Hindlimb muscle (tissue), 1 donor: ENCODE measurements at regions not wholly inside any gene's neighbourhood (a gene's known extent, or its start where the extent isn't known, plus 50 kb on each side); places are given as distances from the start of the nearest gene placed in this dataset.
A peak's percentile ranks its signal among the peaks of the same experiment; 100 is the strongest.

Source experiments
- DNase-seq: peaks from one replicate; pipeline ENCODE4 v3.0.0-alpha.2; 2013

- no peak for DNase-seq
Measured at GRCh38 chr9:96031916-96032534, 156.5 kb downstream of the ERCC6L2 start.

GRCh38 chr9:96031366-96031824 lies 155.9 kb downstream of the ERCC6L2 start:
- DNase-seq = peak; percentile 47

- DNase-seq = no peak
Measured at GRCh38 chr9:96029722-96030530, 154.4 kb downstream of the ERCC6L2 start.

- no peak for DNase-seq
Measured at GRCh38 chr9:96027251-96028131, 152.0 kb downstream of the ERCC6L2 start.

GRCh38 chr9:96026655-96027213 lies 151.2 kb downstream of the ERCC6L2 start:
- no peak for DNase-seq

GRCh38 chr9:96025995-96026602 lies 150.6 kb downstream of the ERCC6L2 start:
- DNase-seq = no peak

GRCh38 chr9:96023486-96023885 lies 148.0 kb downstream of the ERCC6L2 start:
- no peak for DNase-seq

GRCh38 chr9:96022445-96023051 lies 147.1 kb downstream of the ERCC6L2 start:
- DNase-seq = no peak

- DNase-seq = peak; percentile 26
Measured at GRCh38 chr9:96021551-96022444, 146.3 kb downstream of the ERCC6L2 start.

- peak; percentile 26 for DNase-seq
Measured at GRCh38 chr9:96020792-96021550, 145.5 kb downstream of the ERCC6L2 start.

GRCh38 chr9:96020300-96020791 lies 144.9 kb downstream of the ERCC6L2 start:
- no peak for DNase-seq
